Trophoblast cell (in vitro differentiated cells and primary cell): ENCODE measurements at regions not wholly inside any gene's neighbourhood (a gene's known extent, or its start where the extent isn't known, plus 50 kb on each side); places are given as distances from the start of the nearest gene placed in this dataset.

ENCODE experiments used
- DNase-seq, 2 donors: peaks; one replicate each; pipeline ENCODE4 v3.0.0-alpha.2; 2016
- H2AFZ ChIP-seq: 2 replicates; pipeline ENCODE4 v1.6.1; 2013; ENCODE audit warnings: low read length, moderate library complexity, mild to moderate bottlenecking; ENCODE audit not compliant: insufficient read depth, poor library complexity
- H2AK5ac ChIP-seq: 2 replicates; pipeline ENCODE4 v1.6.1; 2013; ENCODE audit warnings: mild to moderate bottlenecking, low read length
- H2BK120ac ChIP-seq: 2 replicates; pipeline ENCODE4 v1.6.1; 2013; ENCODE audit warnings: low read length, mild to moderate bottlenecking, moderate library complexity; ENCODE audit not compliant: insufficient read depth, poor library complexity
- H2BK12ac ChIP-seq: 2 replicates; pipeline ENCODE4 v1.6.1; 2013; ENCODE audit warnings: mild to moderate bottlenecking, low read length, moderate library complexity
- H2BK5ac ChIP-seq: 2 replicates; pipeline ENCODE4 v1.6.1; 2013; ENCODE audit warnings: low read length, low read depth, moderate library complexity, mild to moderate bottlenecking; ENCODE audit not compliant: poor library complexity
- H3K14ac ChIP-seq: 2 replicates; pipeline ENCODE4 v1.6.1; 2013; ENCODE audit warnings: mild to moderate bottlenecking, low read length
- H3K18ac ChIP-seq: 2 replicates; pipeline ENCODE4 v1.6.1; 2013; ENCODE audit warnings: mild to moderate bottlenecking, low read length
- H3K23ac ChIP-seq: 2 replicates; pipeline ENCODE4 v1.6.1; 2013; ENCODE audit warnings: low read length
- H3K27ac ChIP-seq: 2 replicates; pipeline ENCODE4 v1.5.1; 2013; ENCODE audit warnings: low read depth, mild to moderate bottlenecking, inconsistent platforms, low read length, moderate library complexity
- H3K27me3 ChIP-seq: 2 replicates; pipeline ENCODE4 v1.6.1; 2013; ENCODE audit warnings: inconsistent platforms, mild to moderate bottlenecking, low read length, moderate library complexity; ENCODE audit not compliant: insufficient read depth
- H3K36me3 ChIP-seq, 2 experiments: 1 replicate in 1 of 2; 2 replicates in 1 of 2; pipeline ENCODE4 v1.6.1; 2013; ENCODE audit warnings: low read length in 2 of 2, mild to moderate bottlenecking in 2 of 2, moderate library complexity in 1 of 2; ENCODE audit not compliant: insufficient read depth in 2 of 2, control insufficient read depth in 1 of 2
- H3K4ac ChIP-seq: 2 replicates; pipeline ENCODE4 v1.6.1; 2013; ENCODE audit warnings: low read depth, mild to moderate bottlenecking, low read length, moderate library complexity
- H3K4me1 ChIP-seq, 2 experiments: 1 replicate in 1 of 2; 2 replicates in 1 of 2; pipeline ENCODE4 v1.6.1; 2013; ENCODE audit warnings: low read length in 2 of 2, mild to moderate bottlenecking in 2 of 2, moderate library complexity in 1 of 2; ENCODE audit not compliant: insufficient read depth in 2 of 2, control insufficient read depth in 1 of 2
- H3K4me2 ChIP-seq: 2 replicates; pipeline ENCODE4 v1.6.1; 2013; ENCODE audit warnings: inconsistent platforms, mild to moderate bottlenecking, low read length, moderate library complexity
- H3K4me3 ChIP-seq: 2 replicates; pipeline ENCODE4 v1.5.1; 2013; ENCODE audit warnings: mild to moderate bottlenecking, low read depth, low read length, inconsistent platforms
- H3K79me1 ChIP-seq: one replicate; pipeline ENCODE4 v1.6.1; 2013; ENCODE audit warnings: low read length
- H3K79me2 ChIP-seq: 2 replicates; pipeline ENCODE4 v1.6.1; 2013; ENCODE audit warnings: low read length, mild to moderate bottlenecking; ENCODE audit not compliant: control insufficient read depth, insufficient read depth, poor library complexity
- H3K9ac ChIP-seq: 2 replicates; pipeline ENCODE4 v1.6.1; 2013; ENCODE audit warnings: mild to moderate bottlenecking, low read length
- H3K9me3 ChIP-seq: 2 replicates; pipeline ENCODE4 v1.6.1; 2013; ENCODE audit warnings: low read depth, mild to moderate bottlenecking, control low read depth, inconsistent platforms, low read length; ENCODE audit not compliant: insufficient read depth
- H4K12ac ChIP-seq: 2 replicates; pipeline ENCODE4 v1.6.1; 2013; ENCODE audit warnings: low read depth, mild to moderate bottlenecking, low read length, moderate library complexity
- H4K8ac ChIP-seq: 2 replicates; pipeline ENCODE4 v1.6.1; 2013; ENCODE audit warnings: low read depth, mild to moderate bottlenecking, low read length, moderate library complexity
- H4K91ac ChIP-seq: one replicate; pipeline ENCODE4 v1.6.1; 2013; ENCODE audit warnings: low read depth, mild to moderate bottlenecking, low read length, moderate library complexity
- WGBS: extraction: QIAGEN DNeasy Blood & Tissue Kit; methylation state at CpG from one replicate; pipeline ENCODE4 v1.1.7; 2013; ENCODE audit warnings: missing lambda C conversion rate; ENCODE audit not compliant: insufficient read length, insufficient coverage; ENCODE audit errors: extremely low coverage; 5-methylcytosine and 5-hydroxymethylcytosine counted together

DNA sequence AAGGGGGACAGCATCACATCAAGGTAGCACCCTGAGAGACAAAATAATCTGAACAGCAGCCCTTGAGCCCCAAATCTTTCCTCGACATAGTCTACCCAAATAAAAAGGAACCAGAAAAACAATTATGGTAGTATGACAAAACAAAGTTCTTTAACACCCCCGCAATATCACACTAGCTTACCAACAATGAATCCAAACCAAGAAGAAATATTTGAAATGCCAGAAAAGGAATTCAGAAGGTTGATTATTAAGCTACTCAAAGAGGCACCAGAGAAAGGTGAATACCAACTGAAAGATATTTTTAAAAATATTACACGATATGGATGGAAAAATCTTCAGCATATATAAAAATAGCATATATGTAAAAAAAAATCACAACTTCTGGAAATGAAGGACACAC is 252.9 kb upstream of the SLITRK6 start:
- Histone ChIP-seq H2BK12ac (no peak overlapping the region), H3K14ac (no peak overlapping the region), H3K4me3 (no peak overlapping the region), H3K23ac (no peak overlapping the region), H3K36me3 (no peaks in the 10 kb centered on the region), H3K9me3 (no peaks in the 10 kb centered on the region), H3K79me2 (no peaks in the 10 kb centered on the region), H3K4ac (no peak overlapping the region), H3K9ac (no peak overlapping the region), H4K8ac (no peak overlapping the region), H2BK120ac (no peak overlapping the region), H2AK5ac (no peak overlapping the region), H3K4me2 (no peak overlapping the region), H3K27ac (no peak overlapping the region), H2BK5ac (no peak overlapping the region), H2AFZ (no peak overlapping the region), H3K79me1 (no peaks in the 10 kb centered on the region), H4K12ac (no peak overlapping the region), H3K4me1 (no peaks in the 10 kb centered on the region), H3K27me3 (no peaks in the 10 kb centered on the region), H3K18ac (no peak overlapping the region), H4K91ac (no peak overlapping the region)
- no CpG with 5 or more reads among the region's 3 CpGs for WGBS
- no peak for DNase-seq

DNA sequence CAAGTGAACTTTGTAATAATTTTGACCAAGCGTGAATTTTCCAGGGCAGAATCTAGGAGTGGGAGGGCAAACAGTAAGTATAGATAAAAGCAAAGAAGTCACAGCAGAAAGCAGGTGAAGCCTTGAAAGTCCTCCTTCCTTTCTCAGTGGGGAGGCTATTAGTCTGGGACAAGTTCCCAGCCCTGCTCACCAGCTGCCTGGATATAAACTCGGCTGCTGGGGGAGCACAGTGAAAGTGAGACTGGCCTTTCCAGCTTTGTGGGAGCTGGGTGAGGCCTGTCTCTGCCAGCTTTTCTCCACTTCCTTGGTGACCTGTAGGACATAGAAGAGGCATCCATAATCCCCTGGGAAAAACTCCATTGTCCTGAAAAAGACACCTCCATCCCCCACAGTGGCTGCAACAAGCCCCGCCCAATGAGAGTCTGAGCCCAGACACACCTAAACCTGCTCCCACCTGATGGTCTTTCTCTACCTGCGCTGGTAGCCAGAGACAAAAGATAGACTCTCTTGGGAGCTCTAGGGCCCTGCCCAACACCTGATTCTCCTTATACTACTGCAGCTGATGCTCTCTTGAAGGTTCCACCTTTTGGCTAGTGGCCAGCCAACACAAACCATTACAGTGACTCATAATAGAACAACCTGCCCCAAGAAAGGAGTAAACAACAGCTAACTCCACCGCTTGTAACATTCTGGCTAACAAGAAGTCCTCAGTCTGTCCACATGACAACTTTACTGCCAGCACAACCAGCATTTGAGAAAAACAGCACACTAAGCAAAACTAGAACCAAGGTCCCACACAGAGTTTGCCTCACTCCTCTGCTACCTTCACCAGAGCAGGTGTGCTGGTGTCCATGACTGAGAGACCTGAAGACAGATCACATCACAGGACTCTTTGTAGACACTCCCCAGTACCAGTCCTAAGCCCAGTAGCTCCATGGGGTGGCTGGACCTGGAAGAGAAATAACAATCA is 252.2 kb upstream of the SLITRK6 start:
- H4K91ac ChIP-seq = no peak overlapping the region
- H2BK12ac ChIP-seq = no peak overlapping the region
- no peaks in the 10 kb centered on the region for H3K36me3 ChIP-seq
- no peak overlapping the region for H3K4me2 ChIP-seq
- H2AFZ ChIP-seq = no peak overlapping the region
- H3K27ac ChIP-seq = no peak overlapping the region
- H3K18ac ChIP-seq = no peak overlapping the region
- no peaks in the 10 kb centered on the region for H3K4me1 ChIP-seq
- no peak overlapping the region for H3K9ac ChIP-seq
- no peak overlapping the region for H4K12ac ChIP-seq
- no peak for DNase-seq
- no peak overlapping the region for H3K14ac ChIP-seq
- no peaks in the 10 kb centered on the region for H3K79me2 ChIP-seq
- no peak overlapping the region for H4K8ac ChIP-seq
- no peak overlapping the region for H3K4me3 ChIP-seq
- no peak overlapping the region for H2BK120ac ChIP-seq
- H3K23ac ChIP-seq = no peak overlapping the region
- no CpG with 5 or more reads among the region's 5 CpGs for WGBS
- no peaks in the 10 kb centered on the region for H3K9me3 ChIP-seq
- no peak overlapping the region for H3K4ac ChIP-seq
- H3K79me1 ChIP-seq = no peaks in the 10 kb centered on the region
- H2AK5ac ChIP-seq = no peak overlapping the region
- no peak overlapping the region for H2BK5ac ChIP-seq
- H3K27me3 ChIP-seq = no peaks in the 10 kb centered on the region

DNA sequence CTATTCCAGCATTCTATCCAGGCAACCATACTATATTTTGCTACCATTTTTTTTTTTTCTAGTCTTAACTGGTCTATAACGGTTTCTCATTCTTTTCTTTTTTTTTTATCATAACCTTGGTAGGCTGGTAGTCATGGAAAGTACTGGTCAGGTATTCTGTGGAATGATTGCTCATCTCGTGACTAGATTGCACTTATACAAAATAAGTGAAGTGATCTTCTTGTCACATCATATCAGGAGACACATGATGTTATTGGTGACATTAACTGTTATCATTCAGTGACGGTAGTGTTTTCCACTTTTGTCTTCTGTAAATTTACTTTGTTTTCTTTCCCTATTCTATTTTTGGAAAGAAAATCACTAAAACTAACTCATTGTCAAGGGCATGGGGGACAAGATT is 239.3 kb upstream of the SLITRK6 start:
- H3K4me3 ChIP-seq = no peak overlapping the region
- H3K14ac ChIP-seq = no peak overlapping the region
- H2BK5ac ChIP-seq = no peak overlapping the region
- H4K12ac ChIP-seq = no peak overlapping the region
- no peak overlapping the region for H2BK120ac ChIP-seq
- no peaks in the 10 kb centered on the region for H3K4me1 ChIP-seq
- WGBS = no CpG with 5 or more reads among the region's 3 CpGs
- no peak for DNase-seq
- no peak overlapping the region for H3K9ac ChIP-seq
- no peak overlapping the region for H3K4ac ChIP-seq
- H2AK5ac ChIP-seq = no peak overlapping the region
- no peaks in the 10 kb centered on the region for H3K79me2 ChIP-seq
- H3K27ac ChIP-seq = no peak overlapping the region
- no peak overlapping the region for H3K4me2 ChIP-seq
- no peak overlapping the region for H2AFZ ChIP-seq
- no peaks in the 10 kb centered on the region for H3K36me3 ChIP-seq
- H4K8ac ChIP-seq = no peak overlapping the region
- no peaks in the 10 kb centered on the region for H3K27me3 ChIP-seq
- H2BK12ac ChIP-seq = no peak overlapping the region
- H3K9me3 ChIP-seq = no peaks in the 10 kb centered on the region
- no peak overlapping the region for H3K18ac ChIP-seq
- H3K23ac ChIP-seq = no peak overlapping the region
- no peaks in the 10 kb centered on the region for H3K79me1 ChIP-seq
- H4K91ac ChIP-seq = no peak overlapping the region

DNA sequence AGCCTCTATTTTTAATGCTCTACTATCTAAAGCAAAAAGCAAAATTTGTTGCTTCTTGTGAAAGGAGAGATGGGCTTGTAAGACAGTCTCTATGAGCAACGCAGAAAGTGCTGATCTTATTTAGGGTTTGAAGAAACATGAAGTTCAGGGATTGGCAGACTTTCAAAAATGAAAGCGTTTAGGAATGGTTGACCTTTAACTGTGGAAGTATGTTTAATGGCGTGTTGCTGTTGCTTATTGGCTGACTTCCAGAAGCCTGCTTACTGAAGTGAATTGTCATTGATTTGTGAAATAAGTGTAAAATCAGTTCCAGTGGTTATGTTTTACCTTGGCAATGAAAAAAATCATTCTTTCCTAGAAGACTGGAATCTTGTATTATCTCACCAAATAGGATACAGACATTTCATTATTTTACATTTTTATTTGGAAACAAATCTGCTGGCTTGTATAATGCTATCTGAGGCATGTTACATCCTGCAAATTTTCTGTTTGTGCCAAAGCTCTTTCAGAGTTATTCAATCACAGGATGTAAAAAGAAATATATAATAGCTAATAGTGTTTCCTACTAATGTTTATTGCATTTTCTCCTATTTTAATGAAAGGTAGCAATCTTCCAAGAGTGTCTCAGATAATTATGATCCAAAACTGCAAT is 221.3 kb upstream of the SLITRK6 start:
- no CpG with 5 or more reads among the region's 3 CpGs for WGBS
- Histone ChIP-seq H4K12ac (no peak overlapping the region), H2AFZ (no peak overlapping the region), H3K4me2 (no peak overlapping the region), H3K27ac (no peak overlapping the region), H2BK12ac (no peak overlapping the region), H3K4me3 (no peak overlapping the region), H3K23ac (no peak overlapping the region), H3K4ac (no peak overlapping the region), H2BK120ac (no peak overlapping the region), H3K79me2 (no peaks in the 10 kb centered on the region), H3K9me3 (no peaks in the 10 kb centered on the region), H3K27me3 (no peaks in the 10 kb centered on the region), H3K18ac (no peak overlapping the region), H3K14ac (no peak overlapping the region), H4K91ac (no peak overlapping the region), H2AK5ac (no peak overlapping the region), H3K4me1 (no peaks in the 10 kb centered on the region), H3K36me3 (no peaks in the 10 kb centered on the region), H4K8ac (no peak overlapping the region), H3K9ac (no peak overlapping the region), H3K79me1 (no peaks in the 10 kb centered on the region), H2BK5ac (no peak overlapping the region)
- DNase-seq = no peak
